Activated CD8-positive, alpha-beta T cell treated with anti-CD3 and anti-CD28 coated beads for 36 hours (primary cell): ENCODE measurements at regions not wholly inside any gene's neighbourhood (a gene's known extent, or its start where the extent isn't known, plus 50 kb on each side); places are given as distances from the start of the nearest gene placed in this dataset.

ENCODE experiments used
- ATAC-seq: fragments of 200-7000 bp; cut with Tn5 transposase; one replicate; pipeline ENCODE4 v1.10.0; 2021; ENCODE audit warnings: mild to moderate bottlenecking, moderate library complexity
- CTCF ChIA-PET: fragments of 350-600 bp; sonication (Branson Sonifier 250); formaldehyde crosslinking; loops from one replicate; lab custom pipeline; 2021; ENCODE audit warnings: antibody characterized with exemption; lab: Charles Lee
- POLR2A ChIA-PET: fragments of 350-600 bp; sonication (Branson Sonifier 250); formaldehyde crosslinking; loops from one replicate; lab custom pipeline; 2021; ENCODE audit warnings: antibody characterized with exemption; lab: Charles Lee
- DNase-seq: peaks from one replicate; pipeline ENCODE4 v3.0.0-alpha.2; 2020
- H3K27ac Mint-ChIP-seq: one replicate; pipeline ENCODE4 v1.8.0; 2021; ENCODE audit warnings: mild to moderate bottlenecking, mixed read lengths
- H3K27me3 Mint-ChIP-seq: one replicate; pipeline ENCODE4 v1.8.0; 2021; ENCODE audit warnings: mixed read lengths
- H3K36me3 Mint-ChIP-seq: one replicate; pipeline ENCODE4 v1.8.0; 2021; ENCODE audit warnings: low read depth, mixed read lengths
- H3K4me1 Mint-ChIP-seq: one replicate; pipeline ENCODE4 v1.8.0; 2021; ENCODE audit warnings: low read depth, mixed read lengths
- H3K4me3 Mint-ChIP-seq: one replicate; pipeline ENCODE4 v1.8.0; 2021; ENCODE audit warnings: mild to moderate bottlenecking, moderate library complexity, mixed read lengths
- H3K9me3 Mint-ChIP-seq: one replicate; pipeline ENCODE4 v1.8.0; 2021; ENCODE audit warnings: mixed read lengths
- intact Hi-C: fragments of 100-400 bp; cut with micrococcal nuclease; formaldehyde crosslinking; loops from one replicate; pipeline ENCODE4 v1.10.0; 2022
- TF ChIP-seq, protein P1 (sequence below): fragments of 200-600 bp; IDR thresholded peaks from one replicate; pipeline ENCODE4 v1.8.0; 2022; ENCODE audit warnings: antibody characterized with exemption, mild to moderate bottlenecking

DNA sequence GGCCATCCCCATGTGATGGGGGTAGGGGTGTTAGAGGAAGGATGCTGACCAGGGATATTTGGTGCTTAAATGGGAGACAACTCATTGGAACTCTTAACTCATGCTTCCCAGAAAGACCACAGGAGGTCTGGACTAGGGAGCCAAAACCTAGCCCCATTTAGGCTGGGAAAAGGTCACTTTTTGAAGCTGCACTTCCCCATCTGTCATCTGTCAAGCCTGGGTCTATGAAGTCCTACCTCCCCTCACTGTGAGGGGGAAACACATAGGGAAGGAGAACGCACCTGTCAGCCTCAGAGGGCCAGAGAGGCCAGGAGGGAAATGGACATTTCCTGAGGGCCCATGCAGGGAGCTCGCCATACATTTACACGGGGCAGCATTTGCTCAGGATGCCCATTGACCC is 321.0 kb downstream of the BCL11B start:
- H3K9me3 Mint-ChIP-seq: no peaks in the 10 kb centered on the region
- intact Hi-C loops: no loop called here
- H3K36me3 Mint-ChIP-seq: no peaks in the 10 kb centered on the region
- no peaks in the 10 kb centered on the region for H3K27me3 Mint-ChIP-seq
- H3K4me1 Mint-ChIP-seq: peaks cover 19% of the 10 kb centered on the region
- H3K4me3 Mint-ChIP-seq: no peak overlapping the region
- ChIA-PET POLR2A (interaction anchor here (1.2 kb wide), 1 partner anchor 18 kb away, joined by 3 read pairs; no protein-coding TSS in a partner anchor), CTCF (no interaction called here)
- TF ChIP-seq, protein P1, sequence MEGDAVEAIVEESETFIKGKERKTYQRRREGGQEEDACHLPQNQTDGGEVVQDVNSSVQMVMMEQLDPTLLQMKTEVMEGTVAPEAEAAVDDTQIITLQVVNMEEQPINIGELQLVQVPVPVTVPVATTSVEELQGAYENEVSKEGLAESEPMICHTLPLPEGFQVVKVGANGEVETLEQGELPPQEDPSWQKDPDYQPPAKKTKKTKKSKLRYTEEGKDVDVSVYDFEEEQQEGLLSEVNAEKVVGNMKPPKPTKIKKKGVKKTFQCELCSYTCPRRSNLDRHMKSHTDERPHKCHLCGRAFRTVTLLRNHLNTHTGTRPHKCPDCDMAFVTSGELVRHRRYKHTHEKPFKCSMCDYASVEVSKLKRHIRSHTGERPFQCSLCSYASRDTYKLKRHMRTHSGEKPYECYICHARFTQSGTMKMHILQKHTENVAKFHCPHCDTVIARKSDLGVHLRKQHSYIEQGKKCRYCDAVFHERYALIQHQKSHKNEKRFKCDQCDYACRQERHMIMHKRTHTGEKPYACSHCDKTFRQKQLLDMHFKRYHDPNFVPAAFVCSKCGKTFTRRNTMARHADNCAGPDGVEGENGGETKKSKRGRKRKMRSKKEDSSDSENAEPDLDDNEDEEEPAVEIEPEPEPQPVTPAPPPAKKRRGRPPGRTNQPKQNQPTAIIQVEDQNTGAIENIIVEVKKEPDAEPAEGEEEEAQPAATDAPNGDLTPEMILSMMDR: no peak
- DNase-seq (no peak), ATAC-seq (no peak)
- no peak overlapping the region for H3K27ac Mint-ChIP-seq

DNA sequence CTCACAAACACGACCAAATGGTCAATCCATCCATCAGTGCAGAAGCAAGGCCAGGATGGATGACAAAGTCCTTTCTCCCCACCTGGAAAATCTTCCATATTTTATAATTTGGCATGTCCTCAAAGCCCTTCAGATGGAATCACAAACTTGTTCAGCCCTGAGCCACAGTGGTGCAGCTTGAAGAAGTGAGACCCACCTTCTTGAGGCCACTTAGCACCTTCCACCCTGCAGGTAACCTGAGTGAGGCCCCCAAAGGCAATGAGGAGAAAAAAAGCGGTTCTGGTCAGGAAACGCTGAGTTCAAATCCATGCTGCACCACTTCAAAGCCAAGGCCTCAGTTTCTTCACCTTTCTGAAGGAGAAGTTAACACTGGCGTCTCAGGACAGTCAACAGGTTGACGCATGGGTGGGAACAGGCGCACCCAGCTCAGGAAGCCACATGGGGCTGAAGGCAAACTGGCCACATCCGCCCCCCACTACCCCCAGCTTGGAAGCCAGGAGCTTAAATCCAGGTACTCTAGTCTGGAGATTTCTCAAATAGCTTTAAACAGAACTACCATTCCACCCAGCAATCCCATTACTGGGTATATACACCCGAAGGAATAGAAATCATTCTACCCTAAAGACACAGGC is 320.4 kb downstream of the BCL11B start:
- H3K4me1 Mint-ChIP-seq: peaks cover 19% of the 10 kb centered on the region
- CTCF ChIA-PET: no interaction called here
- ATAC-seq (no peak), DNase-seq (no peak)
- no peaks in the 10 kb centered on the region for H3K27me3 Mint-ChIP-seq
- no peaks in the 10 kb centered on the region for H3K36me3 Mint-ChIP-seq
- POLR2A ChIA-PET: interaction anchor here (0.8 kb wide), 1 partner anchor 11 kb away, joined by 3 read pairs; no protein-coding TSS in a partner anchor
- TF ChIP-seq, protein P1: no peak
- H3K9me3 Mint-ChIP-seq: no peaks in the 10 kb centered on the region
- intact Hi-C loops: no loop called here
- H3K4me3 Mint-ChIP-seq: no peak overlapping the region
- H3K27ac Mint-ChIP-seq: no peak overlapping the region

DNA sequence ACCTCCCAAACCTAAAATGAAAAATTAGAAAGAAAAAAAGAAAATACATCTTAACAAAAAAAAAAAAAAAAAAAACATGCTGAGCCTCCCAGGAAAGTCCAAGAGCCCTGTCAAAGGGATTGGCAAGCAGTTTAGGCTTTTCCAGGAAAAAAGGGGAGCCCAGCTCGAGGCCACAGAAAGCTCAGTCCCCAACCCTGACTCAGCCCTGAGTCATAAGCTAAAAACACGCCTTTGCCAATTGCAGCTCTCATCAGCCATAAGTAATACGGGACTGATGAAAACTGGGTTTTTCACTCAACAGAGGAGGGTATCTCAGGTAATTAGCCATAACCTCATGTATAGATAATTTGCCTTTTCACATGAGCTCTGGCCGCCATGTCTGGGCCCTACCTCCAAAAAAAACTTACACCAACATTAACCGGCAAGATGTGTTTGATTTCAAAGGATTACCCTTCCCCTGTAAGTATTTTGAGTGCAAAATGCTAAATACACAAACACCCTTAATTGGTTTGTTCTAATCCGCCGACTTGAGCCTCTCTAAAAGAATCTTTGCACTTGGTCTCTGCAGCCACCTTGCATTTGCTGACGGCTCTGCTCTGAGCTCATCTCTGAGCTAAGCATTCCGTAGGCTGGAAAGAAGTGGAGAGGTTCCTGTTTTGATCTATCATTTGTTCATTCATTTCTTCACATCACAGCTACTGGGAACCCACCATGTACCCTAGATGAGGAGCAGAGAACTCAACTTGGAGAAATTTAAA is 319.2 kb downstream of the BCL11B start:
- ATAC-seq (peak; percentile 60), DNase-seq (peak; percentile 17)
- no peaks in the 10 kb centered on the region for H3K36me3 Mint-ChIP-seq
- no peak overlapping the region for H3K4me3 Mint-ChIP-seq
- no peak overlapping the region for H3K27ac Mint-ChIP-seq
- H3K27me3 Mint-ChIP-seq: no peaks in the 10 kb centered on the region
- intact Hi-C loops: no loop called here
- H3K9me3 Mint-ChIP-seq: no peaks in the 10 kb centered on the region
- TF ChIP-seq, protein P1: no peak
- POLR2A ChIA-PET: interaction anchor here (1.4 to 1.6 kb wide), 2 partner anchors 8 to 11 kb away, joined by 3 to 4 read pairs; no protein-coding TSS in a partner anchor
- peaks cover 10% of the 10 kb centered on the region for H3K4me1 Mint-ChIP-seq
- CTCF ChIA-PET: no interaction called here

DNA sequence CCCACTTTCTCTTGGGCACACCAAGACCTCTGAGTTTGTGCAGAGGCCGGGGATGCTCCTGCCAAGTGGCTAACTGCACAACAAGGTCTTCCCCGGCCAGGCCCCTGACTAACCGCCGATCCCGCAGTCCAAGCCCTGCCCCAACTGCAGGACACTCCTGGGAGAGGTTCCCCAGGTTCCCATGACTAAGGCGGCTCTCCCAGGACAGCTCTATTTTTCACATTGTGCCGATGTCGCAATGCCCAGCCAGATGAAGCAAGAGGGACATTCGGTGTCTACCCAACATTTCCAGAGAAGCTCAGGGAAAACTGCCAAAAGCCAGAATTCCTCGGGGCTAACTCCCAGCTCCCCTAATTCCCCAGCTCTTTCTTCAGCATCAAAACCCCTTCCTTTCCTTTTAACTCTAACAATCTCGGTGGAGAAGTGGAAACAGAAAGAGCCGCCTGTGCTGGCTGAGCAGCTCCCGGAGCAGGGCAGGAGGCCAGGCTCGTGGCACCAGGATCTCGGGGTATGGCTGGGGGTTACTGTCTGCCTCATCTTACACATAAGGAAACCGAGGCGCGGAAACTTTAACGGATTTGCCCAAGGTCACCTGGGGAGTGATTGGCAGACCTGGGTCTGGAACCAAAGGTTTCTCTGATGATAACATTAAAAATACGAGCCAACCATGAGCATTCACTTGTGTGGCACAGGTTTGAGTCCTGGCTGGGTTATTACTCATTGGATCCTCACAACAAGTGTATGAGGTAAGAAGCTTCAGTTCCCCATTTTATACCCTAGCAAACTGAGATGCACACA is 318.2 kb downstream of the BCL11B start:
- H3K27ac Mint-ChIP-seq: no peak overlapping the region

More for the DNA sequence above, 318.2 kb downstream of the BCL11B start:
- DNase-seq (no peak), ATAC-seq (no peak)
- Mint-ChIP-seq H3K36me3 (no peaks in the 10 kb centered on the region), H3K27me3 (no peaks in the 10 kb centered on the region), H3K9me3 (no peaks in the 10 kb centered on the region), H3K4me1 (peaks cover 6% of the 10 kb centered on the region), H3K4me3 (no peak overlapping the region)
- TF ChIP-seq, protein P1: no peak
- POLR2A ChIA-PET: interaction anchor here (0.6 to 1.6 kb wide), 3 partner anchors 9 to 321 kb away, joined by 3 to 4 read pairs (median 4); no protein-coding TSS in a partner anchor
- intact Hi-C loops: no loop called here
- CTCF ChIA-PET: no interaction called here
